Ascending aorta (tissue), 2 donors: ENCODE measurements at regions not wholly inside any gene's neighbourhood (a gene's known extent, or its start where the extent isn't known, plus 50 kb on each side); places are given as distances from the start of the nearest gene placed in this dataset.

ENCODE experiments used
- DNase-seq, 2 donors: peaks; one replicate each; pipeline ENCODE4 v3.0.0-alpha.2; 2019; ENCODE audit warnings: low spot score in 2 of 2
- H3K27ac ChIP-seq, 2 donors: fragments of 200-600 bp; sonication (generic); one replicate each; pipeline ENCODE4 v1.5.1; 2016 to 2017; ENCODE audit warnings: mild to moderate bottlenecking in 1 of 2
- H3K27me3 ChIP-seq: fragments of 200-600 bp; sonication (generic); one replicate; pipeline ENCODE4 v1.5.1; 2017
- H3K36me3 ChIP-seq, 2 donors: fragments of 200-600 bp; sonication (generic); one replicate each; pipeline ENCODE4 v1.5.1; 2016
- H3K4me1 ChIP-seq, 2 donors: fragments of 200-600 bp; sonication (generic); one replicate each; pipeline ENCODE4 v1.5.1; 2016 to 2017; ENCODE audit warnings: mild to moderate bottlenecking in 1 of 2
- H3K4me3 ChIP-seq, 2 donors: fragments of 200-600 bp; sonication (generic); one replicate each; pipeline ENCODE4 v1.5.1; 2016 to 2017; ENCODE audit warnings: mild to moderate bottlenecking in 1 of 2
- H3K9me3 ChIP-seq, 2 donors: fragments of 200-600 bp; sonication (generic); one replicate each; pipeline ENCODE4 v1.5.1; 2016
- intact Hi-C: fragments of 100-400 bp; cut with DNase I; formaldehyde crosslinking; loops from one replicate; pipeline ENCODE4 v1.15.1; 2023
- TF ChIP-seq, protein P1 (sequence below), 3 experiments: fragments of 200-600 bp in 2 of 3; fragments of 450-650 bp in 1 of 3; sonication (generic) in 2 of 3; IDR thresholded peaks; one replicate each; pipeline ENCODE4 v1.5.1; 2016 to 2019; ENCODE audit warnings: antibody characterized with exemption in 3 of 3, mild to moderate bottlenecking in 1 of 3, moderate library complexity in 1 of 3

DNA sequence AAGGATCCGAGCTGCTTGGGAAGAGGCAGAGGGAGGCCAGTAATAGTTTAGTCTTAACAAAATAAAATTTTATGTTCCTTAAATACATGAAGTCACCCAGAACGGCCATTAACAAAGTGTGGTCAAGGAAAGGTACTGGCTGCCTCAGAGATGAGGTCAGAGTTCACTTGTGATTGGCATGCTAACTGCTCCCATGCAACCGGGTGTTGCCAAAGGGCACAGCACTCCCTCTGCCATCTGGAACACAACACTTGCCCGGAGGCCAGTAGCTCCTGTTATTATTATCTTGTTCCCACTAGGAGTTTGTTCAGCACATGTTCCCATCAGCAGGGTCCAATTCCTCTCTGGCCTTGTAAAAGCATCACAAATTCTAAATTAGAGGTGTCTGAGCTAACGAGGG, 207.0 kb downstream of the CYP26B1 start:
- Histone ChIP-seq H3K27ac (peak overlapping the region; percentile 60 to 67), H3K36me3 (no peaks in the 10 kb centered on the region), H3K4me3 (no peak overlapping the region), H3K9me3 (no peaks in the 10 kb centered on the region), H3K4me1 (peaks cover 9 to 27% of the 10 kb centered on the region in 2 donors), H3K27me3 (no peaks in the 10 kb centered on the region)
- DNase-seq, result peak in 1 of 2 donors; percentile 64
- TF ChIP-seq, protein P1, sequence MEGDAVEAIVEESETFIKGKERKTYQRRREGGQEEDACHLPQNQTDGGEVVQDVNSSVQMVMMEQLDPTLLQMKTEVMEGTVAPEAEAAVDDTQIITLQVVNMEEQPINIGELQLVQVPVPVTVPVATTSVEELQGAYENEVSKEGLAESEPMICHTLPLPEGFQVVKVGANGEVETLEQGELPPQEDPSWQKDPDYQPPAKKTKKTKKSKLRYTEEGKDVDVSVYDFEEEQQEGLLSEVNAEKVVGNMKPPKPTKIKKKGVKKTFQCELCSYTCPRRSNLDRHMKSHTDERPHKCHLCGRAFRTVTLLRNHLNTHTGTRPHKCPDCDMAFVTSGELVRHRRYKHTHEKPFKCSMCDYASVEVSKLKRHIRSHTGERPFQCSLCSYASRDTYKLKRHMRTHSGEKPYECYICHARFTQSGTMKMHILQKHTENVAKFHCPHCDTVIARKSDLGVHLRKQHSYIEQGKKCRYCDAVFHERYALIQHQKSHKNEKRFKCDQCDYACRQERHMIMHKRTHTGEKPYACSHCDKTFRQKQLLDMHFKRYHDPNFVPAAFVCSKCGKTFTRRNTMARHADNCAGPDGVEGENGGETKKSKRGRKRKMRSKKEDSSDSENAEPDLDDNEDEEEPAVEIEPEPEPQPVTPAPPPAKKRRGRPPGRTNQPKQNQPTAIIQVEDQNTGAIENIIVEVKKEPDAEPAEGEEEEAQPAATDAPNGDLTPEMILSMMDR (IDR thresholded peaks at IDR 0.05), result no peak
- intact Hi-C loops, result no loop called here

- Histone ChIP-seq H3K9me3 (no peaks in the 10 kb centered on the region), H3K27ac (peak overlapping the region; percentile 60 to 67), H3K4me1 (peaks cover 11 to 35% of the 10 kb centered on the region in 2 donors), H3K4me3 (no peak overlapping the region), H3K27me3 (no peaks in the 10 kb centered on the region), H3K36me3 (no peaks in the 10 kb centered on the region)
- intact Hi-C loops, result no loop called here
- TF ChIP-seq, protein P1 (IDR thresholded peaks at IDR 0.05), result no peak
- DNase-seq, result peak in 1 of 2 donors; percentile 73
These were observed 207.8 kb downstream of the CYP26B1 start for GRCh38 chr2:71939588-71940535.

GRCh38 chr2:71938659-71939587, 208.7 kb downstream of the CYP26B1 start:
- Histone ChIP-seq H3K4me1 (peaks cover 14 to 42% of the 10 kb centered on the region in 2 donors), H3K27ac (peak overlapping the region in 1 of 2 donors; percentile 67), H3K27me3 (no peaks in the 10 kb centered on the region), H3K9me3 (no peaks in the 10 kb centered on the region), H3K36me3 (no peaks in the 10 kb centered on the region), H3K4me3 (no peak overlapping the region)
- DNase-seq, result peak in 1 of 2 donors; percentile 62
- intact Hi-C loops, result no loop called here
- TF ChIP-seq, protein P1 (IDR thresholded peaks at IDR 0.05), result no peak

DNA sequence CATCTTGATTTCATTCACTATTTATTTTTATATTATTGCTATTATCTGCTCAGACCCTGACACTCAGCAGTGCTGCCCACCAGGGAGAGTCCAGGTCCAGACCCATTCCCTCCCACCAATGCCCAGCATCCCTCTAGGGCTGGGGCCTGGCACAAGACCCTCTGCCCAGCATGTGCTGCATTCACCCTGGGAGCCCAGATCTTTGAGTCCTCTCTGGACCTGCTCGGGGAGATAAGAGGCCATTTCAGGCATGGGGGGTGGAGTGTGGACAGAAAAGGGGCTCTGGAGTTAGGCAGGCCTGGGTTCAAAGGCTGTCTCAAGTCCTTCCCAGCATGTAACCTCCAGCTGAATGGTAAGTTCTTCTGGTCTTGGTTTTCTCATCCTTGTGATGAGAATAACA, 209.6 kb downstream of the CYP26B1 start:
- H3K4me3 ChIP-seq, result no peak overlapping the region
- TF ChIP-seq, protein P1 (IDR thresholded peaks at IDR 0.05), result no peak
- no peak overlapping the region for H3K27ac ChIP-seq
- intact Hi-C loops, result no loop called here
- H3K27me3 ChIP-seq, result no peaks in the 10 kb centered on the region
- no peaks in the 10 kb centered on the region for H3K9me3 ChIP-seq
- no peaks in the 10 kb centered on the region for H3K36me3 ChIP-seq
- no peak for DNase-seq
- H3K4me1 ChIP-seq, result peaks cover 14 to 42% of the 10 kb centered on the region in 2 donors

GRCh38 chr2:71937396-71937795, 210.3 kb downstream of the CYP26B1 start:
- Histone ChIP-seq H3K4me1 (peaks cover 14 to 42% of the 10 kb centered on the region in 2 donors), H3K9me3 (no peaks in the 10 kb centered on the region), H3K4me3 (no peak overlapping the region), H3K27ac (no peak overlapping the region), H3K36me3 (no peaks in the 10 kb centered on the region), H3K27me3 (no peaks in the 10 kb centered on the region)
- no peak for DNase-seq
- TF ChIP-seq, protein P1 (IDR thresholded peaks at IDR 0.05), result no peak
- intact Hi-C loops, result no loop called here
